GM12878 (cell line): ENCODE measurements at regions not wholly inside any gene's neighbourhood (a gene's known extent, or its start where the extent isn't known, plus 50 kb on each side); places are given as distances from the start of the nearest gene placed in this dataset.

Experiments
- ATAC-seq: fragments of 200-7000 bp; cut with Tn5 transposase; 3 replicates; pipeline ENCODE4 v1.9.1; 2020; ENCODE audit warnings: mild to moderate bottlenecking, moderate library complexity
- BruUV-seq: library from RNA; stranded (reverse); fragments of 400-500 nt; replicated peaks from 2 replicates; lab custom pipeline; 2021; lab: Mats Ljungman, UMichigan
- CTCF ChIA-PET: fragments of 300-600 bp; sonication (Branson Sonifier 250); formaldehyde crosslinking; extraction: SDS; loops from one replicate; lab custom pipeline; 2021; ENCODE audit warnings: inconsistent platforms; lab: Yijun Ruan, JAX
- POLR2A ChIA-PET: fragments of 350-600 bp; formaldehyde crosslinking; extraction: SDS; loops from one replicate; lab custom pipeline; 2021; ENCODE audit warnings: inconsistent platforms; lab: Charles Lee
- RAD21 ChIA-PET: fragments of 300-600 bp; sonication (Branson Sonifier 250); formaldehyde crosslinking; loops from one replicate; lab custom pipeline; 2023; ENCODE audit warnings: antibody characterized with exemption; ENCODE audit not compliant: unreplicated experiment; lab: Charles Lee
- SMC1A ChIA-PET: fragments of 300-600 bp; sonication (Branson Sonifier 250); formaldehyde crosslinking; loops from one replicate; lab custom pipeline; 2023; ENCODE audit not compliant: unreplicated experiment, uncharacterized antibody; lab: Charles Lee
- DNase-seq: peaks from one replicate; pipeline ENCODE4 v3.0.0-alpha.2; 2011; ENCODE audit warnings: low read depth, low spot score
- FAIRE-seq: peaks from 3 replicates; lab custom pipeline; 2011; peaks lifted over from hg19 to GRCh38; lab: Jason Lieb, UNC
- H2AFZ ChIP-seq: 2 replicates; pipeline ENCODE4 v1.6.0; 2011; ENCODE audit warnings: low read depth, low read length, control low read depth; ENCODE audit not compliant: control insufficient read depth
- H3K27ac ChIP-seq: 2 replicates; pipeline ENCODE4 v1.5.1; 2011; ENCODE audit warnings: control low read depth; ENCODE audit not compliant: control insufficient read depth, insufficient read depth
- H3K27me3 ChIP-seq, 2 experiments: replicated peaks in 1 of 2; 2 replicates each; pipeline versions ENCODE4 v1.6.0 to v1.6.1; 2011; ENCODE audit warnings: low read length in 1 of 2; ENCODE audit not compliant: control insufficient read depth in 2 of 2, insufficient read depth in 2 of 2
- H3K36me3 ChIP-seq, 2 experiments: 2 replicates each; pipeline ENCODE4 v1.5.1; 2011; ENCODE audit warnings: low read length in 1 of 2; ENCODE audit not compliant: control insufficient read depth in 2 of 2, insufficient read depth in 2 of 2
- H3K4me1 ChIP-seq: 2 replicates; pipeline ENCODE4 v1.6.1; 2011; ENCODE audit warnings: mild to moderate bottlenecking, low read length, moderate library complexity, mixed read lengths; ENCODE audit not compliant: control insufficient read depth, insufficient read depth
- H3K4me2 ChIP-seq: 2 replicates; pipeline ENCODE4 v1.6.0; 2011; ENCODE audit warnings: control low read depth; ENCODE audit not compliant: control insufficient read depth, insufficient read depth
- H3K4me3 ChIP-seq: fragments of 200-600 bp; sonication (generic); 2 replicates; pipeline ENCODE4 v1.5.1; 2016
- H3K79me2 ChIP-seq: 2 replicates; pipeline ENCODE4 v1.6.0; 2011; ENCODE audit warnings: low read length; ENCODE audit not compliant: control insufficient read depth, insufficient read depth
- H3K9ac ChIP-seq: 2 replicates; pipeline ENCODE4 v1.8.0; 2011; ENCODE audit warnings: low read length, control low read depth, mixed read lengths; ENCODE audit not compliant: control insufficient read depth, insufficient read depth
- H3K9me3 ChIP-seq: replicated peaks from 3 replicates; pipeline ENCODE4 v1.5.1; 2011; ENCODE audit warnings: mild to moderate bottlenecking, low read length; ENCODE audit not compliant: control insufficient read depth, insufficient read depth
- H4K20me1 ChIP-seq: 2 replicates; pipeline ENCODE4 v1.6.0; 2011; ENCODE audit not compliant: control insufficient read depth, insufficient read depth
- BCL11A ChIP-seq: IDR thresholded peaks from 2 replicates; pipeline ENCODE4 v1.6.1; 2011; ENCODE audit warnings: low read depth, low read length
- CHD4 ChIP-seq: fragments of 200-600 bp; sonication (generic); IDR thresholded peaks from 2 replicates; pipeline ENCODE4 v1.6.1; 2016; ENCODE audit warnings: mild to moderate bottlenecking
- GABPA ChIP-seq: IDR thresholded peaks from 2 replicates; pipeline ENCODE4 v1.6.1; 2014; ENCODE audit warnings: antibody characterized with exemption, low read depth, mild to moderate bottlenecking, inconsistent platforms
- IRF4 ChIP-seq: IDR thresholded peaks from 2 replicates; pipeline ENCODE4 v1.6.1; 2011; ENCODE audit warnings: low read depth, low read length
- JUNB ChIP-seq: IDR thresholded peaks from 2 replicates; pipeline ENCODE4 v1.6.1; 2016; ENCODE audit warnings: antibody characterized with exemption, mild to moderate bottlenecking
- NR2C1 ChIP-seq: fragments of 450-650 bp; IDR thresholded peaks from 2 replicates; pipeline ENCODE4 v1.6.1; 2017; ENCODE audit warnings: antibody characterized with exemption, mild to moderate bottlenecking, moderate library complexity
- RUNX3 ChIP-seq: IDR thresholded peaks from 2 replicates; pipeline ENCODE4 v1.6.1; 2012; ENCODE audit warnings: low read length, inconsistent platforms
- SMAD5 ChIP-seq: IDR thresholded peaks from 2 replicates; pipeline ENCODE4 v1.6.1; 2016; ENCODE audit warnings: antibody characterized with exemption, low read depth
- SMARCA5 ChIP-seq: fragments of 450-650 bp; IDR thresholded peaks from 2 replicates; pipeline ENCODE4 v1.6.1; 2017; ENCODE audit warnings: mild to moderate bottlenecking
- SUPT20H ChIP-seq: IDR thresholded peaks from 2 replicates; pipeline ENCODE4 v1.6.1; 2011; ENCODE audit warnings: low read depth, mild to moderate bottlenecking, low read length, moderate library complexity, borderline replicate concordance; ENCODE audit not compliant: control insufficient read depth
- TAF1 ChIP-seq: IDR thresholded peaks from 2 replicates; pipeline ENCODE4 v1.6.1; 2011; ENCODE audit warnings: mild to moderate bottlenecking, low read depth, low read length, borderline replicate concordance
- TCF7 ChIP-seq: IDR thresholded peaks from 2 replicates; pipeline ENCODE4 v1.6.1; 2014; ENCODE audit warnings: antibody characterized with exemption, borderline replicate concordance
- ZNF24 ChIP-seq: fragments of 450-650 bp; IDR thresholded peaks from 2 replicates; pipeline ENCODE4 v1.6.1; 2017; ENCODE audit warnings: antibody characterized with exemption, mild to moderate bottlenecking
- WGBS: methylation state at CpG from one replicate; pipeline ENCODE4 v1.1.6; 2016; ENCODE audit warnings: low lambda C conversion rate; ENCODE audit not compliant: insufficient replicate concordance, insufficient coverage; ENCODE audit errors: missing lambda C conversion rate; 5-methylcytosine and 5-hydroxymethylcytosine counted together
- in situ Hi-C: fragments of 300-500 bp; cut with MboI; formaldehyde crosslinking; loops from 9 replicates; pipeline ENCODE4 v1.14.3; 2018; ENCODE audit warnings: mixed read lengths
- intact Hi-C: fragments of 100-400 bp; cut with micrococcal nuclease; formaldehyde crosslinking; loops from one replicate; pipeline ENCODE4 v1.14.2; 2022; ENCODE audit not compliant: unreplicated experiment
- TF ChIP-seq, protein P1 (sequence below): fragments of 150-350 bp; IDR thresholded peaks from 2 replicates; pipeline ENCODE4 v1.6.1; 2014; ENCODE audit warnings: mild to moderate bottlenecking, low read depth, low read length
- TF ChIP-seq, protein P2 (sequence below): fragments of 450-650 bp; IDR thresholded peaks from 2 replicates; pipeline ENCODE4 v1.6.1; 2014; ENCODE audit warnings: mild to moderate bottlenecking
- TF ChIP-seq, protein P3 (sequence below): fragments of 450-650 bp; IDR thresholded peaks from 2 replicates; pipeline ENCODE4 v1.6.1; 2017; ENCODE audit warnings: borderline replicate concordance

DNA sequence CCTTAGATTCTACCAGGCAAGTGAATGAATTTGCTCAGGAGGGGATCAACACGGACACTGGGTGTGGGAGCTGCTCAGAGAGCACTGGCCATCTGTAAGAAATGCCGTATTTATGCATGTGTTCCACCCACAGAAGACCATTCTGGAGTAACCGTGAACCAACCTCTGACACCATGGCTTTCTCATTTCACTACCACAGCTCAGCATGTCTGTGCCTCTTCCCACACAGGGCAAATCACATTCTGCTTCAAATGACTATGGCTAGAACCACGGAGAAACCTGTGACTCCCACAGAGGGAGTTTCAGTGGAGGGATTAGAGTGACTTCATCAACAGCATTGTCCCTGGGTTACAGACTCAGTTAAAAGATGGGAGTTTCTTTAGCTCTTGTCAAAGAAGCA is 893.4 kb downstream of the XPNPEP1 start:
- no peaks in the 10 kb centered on the region for H3K79me2 ChIP-seq
- no peaks in the 10 kb centered on the region for H3K4me1 ChIP-seq
- ATAC-seq (peak; percentile 36; the same call in 2 of the 3 replicates), FAIRE-seq (no peak), DNase-seq (no peak)
- no peak overlapping the region for H3K4me2 ChIP-seq
- ChIA-PET POLR2A (no interaction called here), CTCF (interaction anchor here (1.3 kb wide), 1 partner anchor 11 kb away, joined by 3 read pairs; no protein-coding TSS in a partner anchor), RAD21 (no interaction called here), SMC1A (no interaction called here)
- no peak overlapping the region for H3K9ac ChIP-seq
- intact Hi-C loops, result no loop called here
- H3K4me3 ChIP-seq, result no peak overlapping the region
- H2AFZ ChIP-seq, result no peak overlapping the region
- no peaks in the 10 kb centered on the region for H3K27me3 ChIP-seq
- in situ Hi-C loops, result no loop called here
- no peaks in the 10 kb centered on the region for H3K36me3 ChIP-seq
- no peaks in the 10 kb centered on the region for H4K20me1 ChIP-seq
- no peak overlapping the region for H3K27ac ChIP-seq
- TF ChIP-seq RUNX3, result 0 out of 2 replicates have a peak, but pooled peaks have one; percentile 11
- peak; percentile 17; the same call in 1 of the 2 replicates for TF ChIP-seq JUNB
- 0 out of 2 replicates have a peak, but pooled peaks have one; percentile 44 for TF ChIP-seq IRF4
- peak; percentile 56; the same call in 1 of the 2 replicates for TF ChIP-seq BCL11A
- TF ChIP-seq, protein P1, sequence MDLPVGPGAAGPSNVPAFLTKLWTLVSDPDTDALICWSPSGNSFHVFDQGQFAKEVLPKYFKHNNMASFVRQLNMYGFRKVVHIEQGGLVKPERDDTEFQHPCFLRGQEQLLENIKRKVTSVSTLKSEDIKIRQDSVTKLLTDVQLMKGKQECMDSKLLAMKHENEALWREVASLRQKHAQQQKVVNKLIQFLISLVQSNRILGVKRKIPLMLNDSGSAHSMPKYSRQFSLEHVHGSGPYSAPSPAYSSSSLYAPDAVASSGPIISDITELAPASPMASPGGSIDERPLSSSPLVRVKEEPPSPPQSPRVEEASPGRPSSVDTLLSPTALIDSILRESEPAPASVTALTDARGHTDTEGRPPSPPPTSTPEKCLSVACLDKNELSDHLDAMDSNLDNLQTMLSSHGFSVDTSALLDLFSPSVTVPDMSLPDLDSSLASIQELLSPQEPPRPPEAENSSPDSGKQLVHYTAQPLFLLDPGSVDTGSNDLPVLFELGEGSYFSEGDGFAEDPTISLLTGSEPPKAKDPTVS, result no peak
- BruUV-seq, result no TSS peak
- 1% methylated on average over 4 of the region's 4 CpGs for WGBS
- H3K9me3 ChIP-seq, result no peaks in the 10 kb centered on the region

DNA sequence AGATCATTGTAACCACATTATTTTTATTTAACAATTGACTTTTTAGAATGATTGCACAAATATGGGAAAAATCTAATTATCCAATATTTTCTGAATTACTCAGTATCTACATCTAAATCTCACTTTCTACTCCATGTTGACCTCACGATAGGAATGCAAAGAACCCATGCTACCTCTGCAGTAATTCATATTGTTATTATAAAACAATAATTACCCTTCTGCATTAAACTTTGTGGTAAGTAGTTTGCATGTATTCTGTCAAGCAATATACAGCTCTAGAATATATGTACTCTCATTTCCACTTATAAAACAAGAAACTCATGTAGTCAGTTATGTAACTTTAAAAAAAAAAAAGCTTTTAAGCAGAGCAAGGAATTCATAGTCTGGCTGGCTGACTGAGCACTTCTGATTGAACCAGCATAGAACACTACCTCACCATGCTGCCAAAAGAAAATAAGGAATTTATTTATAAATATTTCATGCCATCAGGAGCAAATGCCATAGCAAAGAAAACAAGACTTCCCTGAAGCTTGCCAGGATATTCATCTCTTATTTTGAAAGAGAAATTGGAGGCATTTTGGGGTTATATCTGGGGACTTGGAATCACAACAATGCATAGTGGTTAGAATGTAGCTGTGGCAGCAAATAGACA is 895.7 kb downstream of the XPNPEP1 start:
- H3K36me3 ChIP-seq, result no peaks in the 10 kb centered on the region
- no peaks in the 10 kb centered on the region for H3K27me3 ChIP-seq
- H2AFZ ChIP-seq, result no peak overlapping the region
- WGBS, result 0% methylated on average over 1 of the region's 1 CpG
- H3K79me2 ChIP-seq, result no peaks in the 10 kb centered on the region
- FAIRE-seq, result no peak
- no peaks in the 10 kb centered on the region for H3K4me1 ChIP-seq
- H3K9me3 ChIP-seq, result no peaks in the 10 kb centered on the region
- no peak for ATAC-seq
- H3K4me3 ChIP-seq, result no peak overlapping the region
- ChIA-PET RAD21 (no interaction called here), POLR2A (no interaction called here), CTCF (no interaction called here), SMC1A (no interaction called here)
- no peak for DNase-seq
- BruUV-seq, result no TSS peak
- H4K20me1 ChIP-seq, result no peaks in the 10 kb centered on the region
- intact Hi-C loops, result no loop called here
- H3K4me2 ChIP-seq, result no peak overlapping the region
- H3K9ac ChIP-seq, result no peak overlapping the region
- in situ Hi-C loops, result no loop called here
- no peak overlapping the region for H3K27ac ChIP-seq
- no peak for TF ChIP-seq NR2C1
- TF ChIP-seq ZNF24, result no peak
- TF ChIP-seq GABPA, result no peak
- no peak for TF ChIP-seq SUPT20H
- no peak for TF ChIP-seq TCF7
- no peak for TF ChIP-seq CHD4
- TF ChIP-seq, protein P2, sequence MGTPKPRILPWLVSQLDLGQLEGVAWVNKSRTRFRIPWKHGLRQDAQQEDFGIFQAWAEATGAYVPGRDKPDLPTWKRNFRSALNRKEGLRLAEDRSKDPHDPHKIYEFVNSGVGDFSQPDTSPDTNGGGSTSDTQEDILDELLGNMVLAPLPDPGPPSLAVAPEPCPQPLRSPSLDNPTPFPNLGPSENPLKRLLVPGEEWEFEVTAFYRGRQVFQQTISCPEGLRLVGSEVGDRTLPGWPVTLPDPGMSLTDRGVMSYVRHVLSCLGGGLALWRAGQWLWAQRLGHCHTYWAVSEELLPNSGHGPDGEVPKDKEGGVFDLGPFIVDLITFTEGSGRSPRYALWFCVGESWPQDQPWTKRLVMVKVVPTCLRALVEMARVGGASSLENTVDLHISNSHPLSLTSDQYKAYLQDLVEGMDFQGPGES, result no peak
- TF ChIP-seq TAF1, result no peak
- no peak for TF ChIP-seq SMAD5
- no peak for TF ChIP-seq SMARCA5
- TF ChIP-seq, protein P3, sequence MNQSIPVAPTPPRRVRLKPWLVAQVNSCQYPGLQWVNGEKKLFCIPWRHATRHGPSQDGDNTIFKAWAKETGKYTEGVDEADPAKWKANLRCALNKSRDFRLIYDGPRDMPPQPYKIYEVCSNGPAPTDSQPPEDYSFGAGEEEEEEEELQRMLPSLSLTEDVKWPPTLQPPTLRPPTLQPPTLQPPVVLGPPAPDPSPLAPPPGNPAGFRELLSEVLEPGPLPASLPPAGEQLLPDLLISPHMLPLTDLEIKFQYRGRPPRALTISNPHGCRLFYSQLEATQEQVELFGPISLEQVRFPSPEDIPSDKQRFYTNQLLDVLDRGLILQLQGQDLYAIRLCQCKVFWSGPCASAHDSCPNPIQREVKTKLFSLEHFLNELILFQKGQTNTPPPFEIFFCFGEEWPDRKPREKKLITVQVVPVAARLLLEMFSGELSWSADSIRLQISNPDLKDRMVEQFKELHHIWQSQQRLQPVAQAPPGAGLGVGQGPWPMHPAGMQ, result no peak
